Daoy (cell line): ENCODE measurements at regions not wholly inside any gene's neighbourhood (a gene's known extent, or its start where the extent isn't known, plus 50 kb on each side); places are given as distances from the start of the nearest gene placed in this dataset.

Experiments used
- DNase-seq: peaks from one replicate; pipeline ENCODE4 v3.0.0-alpha.2; 2015; ENCODE audit warnings: low read depth

GRCh38 chrX:133159205-133159604 is 58.9 kb downstream of the TFDP3 start:
- no peak for DNase-seq

- DNase-seq, result peak; percentile 1
Observed at GRCh38 chrX:133151336-133151735, 54.4 kb upstream of the USP26 start.

- no peak for DNase-seq
Observed at GRCh38 chrX:133150730-133151129, 53.8 kb upstream of the USP26 start.
